ENCODE measurements at regions not wholly inside any gene's neighbourhood (a gene's known extent, or its start where the extent isn't known, plus 50 kb on each side); places are given as distances from the start of the nearest gene placed in this dataset.

DNA sequence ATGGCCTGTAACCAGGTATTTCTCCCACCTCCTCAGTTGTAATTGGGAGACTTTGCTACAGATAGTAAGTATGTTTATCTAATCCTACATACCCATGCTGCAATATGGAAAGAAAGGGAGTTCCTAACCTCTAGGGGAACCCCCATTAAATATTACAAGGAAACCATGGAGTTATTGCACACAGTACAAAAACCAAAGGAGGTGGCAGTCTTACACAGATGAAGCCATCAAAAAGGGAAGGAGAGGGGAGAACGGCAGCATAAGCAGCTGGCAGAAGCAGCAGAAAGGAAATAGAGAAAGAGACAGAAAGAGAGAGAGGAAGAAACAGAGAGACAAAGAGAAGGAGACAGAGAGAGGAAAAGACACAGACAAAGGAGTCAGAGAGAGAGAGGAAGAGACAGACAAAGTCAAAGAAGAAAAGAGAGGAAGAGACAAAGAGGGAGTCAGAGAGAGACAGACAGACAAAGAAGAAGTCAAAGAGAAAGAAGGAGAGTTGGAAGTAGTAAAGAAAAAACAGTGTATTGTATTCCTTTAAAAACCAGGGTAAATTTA, 142.9 kb downstream of the FASLG start:
- TF ChIP-seq CTCF (IDR thresholded peaks at IDR 0.05 in 2 of 3, conservative IDR thresholded peaks at IDR 0.05 in 1 of 3; ENCODE audit: borderline replicate concordance in 1 of 3, insufficient read depth in 1 of 3, low read depth in 2 of 3, low read length in 2 of 3) (no peak), TCF7L2 (IDR thresholded peaks at IDR 0.05; ENCODE audit: borderline replicate concordance, extremely low read depth, insufficient read depth, insufficient read length) (no peak), CEBPB (IDR thresholded peaks at IDR 0.05; ENCODE audit: low read depth) (no peak), POLR2A (IDR thresholded peaks at IDR 0.05; ENCODE audit: borderline replicate concordance, extremely low read depth, insufficient read depth, insufficient read length) (no peak), RAD21 (IDR thresholded peaks at IDR 0.05; ENCODE audit: low read depth) (no peak), EZH2phosphoT487 (IDR thresholded peaks at IDR 0.05; ENCODE audit: borderline replicate concordance) (no peak)
- TF ChIP-seq, protein P1, sequence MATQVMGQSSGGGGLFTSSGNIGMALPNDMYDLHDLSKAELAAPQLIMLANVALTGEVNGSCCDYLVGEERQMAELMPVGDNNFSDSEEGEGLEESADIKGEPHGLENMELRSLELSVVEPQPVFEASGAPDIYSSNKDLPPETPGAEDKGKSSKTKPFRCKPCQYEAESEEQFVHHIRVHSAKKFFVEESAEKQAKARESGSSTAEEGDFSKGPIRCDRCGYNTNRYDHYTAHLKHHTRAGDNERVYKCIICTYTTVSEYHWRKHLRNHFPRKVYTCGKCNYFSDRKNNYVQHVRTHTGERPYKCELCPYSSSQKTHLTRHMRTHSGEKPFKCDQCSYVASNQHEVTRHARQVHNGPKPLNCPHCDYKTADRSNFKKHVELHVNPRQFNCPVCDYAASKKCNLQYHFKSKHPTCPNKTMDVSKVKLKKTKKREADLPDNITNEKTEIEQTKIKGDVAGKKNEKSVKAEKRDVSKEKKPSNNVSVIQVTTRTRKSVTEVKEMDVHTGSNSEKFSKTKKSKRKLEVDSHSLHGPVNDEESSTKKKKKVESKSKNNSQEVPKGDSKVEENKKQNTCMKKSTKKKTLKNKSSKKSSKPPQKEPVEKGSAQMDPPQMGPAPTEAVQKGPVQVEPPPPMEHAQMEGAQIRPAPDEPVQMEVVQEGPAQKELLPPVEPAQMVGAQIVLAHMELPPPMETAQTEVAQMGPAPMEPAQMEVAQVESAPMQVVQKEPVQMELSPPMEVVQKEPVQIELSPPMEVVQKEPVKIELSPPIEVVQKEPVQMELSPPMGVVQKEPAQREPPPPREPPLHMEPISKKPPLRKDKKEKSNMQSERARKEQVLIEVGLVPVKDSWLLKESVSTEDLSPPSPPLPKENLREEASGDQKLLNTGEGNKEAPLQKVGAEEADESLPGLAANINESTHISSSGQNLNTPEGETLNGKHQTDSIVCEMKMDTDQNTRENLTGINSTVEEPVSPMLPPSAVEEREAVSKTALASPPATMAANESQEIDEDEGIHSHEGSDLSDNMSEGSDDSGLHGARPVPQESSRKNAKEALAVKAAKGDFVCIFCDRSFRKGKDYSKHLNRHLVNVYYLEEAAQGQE (IDR thresholded peaks at IDR 0.05; ENCODE audit: low read depth), result no peak
